Hepatic stellate cell (primary cell): ENCODE measurements at regions not wholly inside any gene's neighbourhood (a gene's known extent, or its start where the extent isn't known, plus 50 kb on each side); places are given as distances from the start of the nearest gene placed in this dataset.
"Not testable (repeated sequence)": the region's sequence is repeated elsewhere in the genome, so short reads cannot be mapped to it uniquely, and the experiment has no call there.

Source experiments
- DNase-seq: peaks from one replicate; pipeline ENCODE4 v3.0.0; 2011; ENCODE audit warnings: low spot score

GRCh38 chr5:99589424-99589823 lies 660.6 kb upstream of the CHD1 start:
- no peak for DNase-seq

GRCh38 chr5:99587983-99588382 lies 659.2 kb upstream of the CHD1 start:
- DNase-seq = no peak

GRCh38 chr5:99586878-99587277 lies 658.1 kb upstream of the CHD1 start:
- DNase-seq = no peak

GRCh38 chr5:99581204-99581603 lies 652.4 kb upstream of the CHD1 start:
- DNase-seq = not testable (repeated sequence)

- DNase-seq = not testable (repeated sequence)
Measured at GRCh38 chr5:99562937-99563627, 634.3 kb upstream of the CHD1 start.

GRCh38 chr5:99553211-99553810 lies 624.5 kb upstream of the CHD1 start:
- DNase-seq = no peak

- DNase-seq = no peak
Measured at GRCh38 chr5:99544356-99544755, 615.5 kb upstream of the CHD1 start.

GRCh38 chr5:99543841-99544240 lies 615.0 kb upstream of the CHD1 start:
- no peak for DNase-seq

GRCh38 chr5:99534241-99534640 lies 605.4 kb upstream of the CHD1 start:
- DNase-seq = not testable (repeated sequence)

- not testable (repeated sequence) for DNase-seq
Measured at GRCh38 chr5:99521666-99522065, 592.9 kb upstream of the CHD1 start.

GRCh38 chr5:99515864-99516490 lies 587.2 kb upstream of the CHD1 start:
- DNase-seq = not testable (repeated sequence)

- DNase-seq = not testable (repeated sequence)
Measured at GRCh38 chr5:99510237-99510866, 581.5 kb upstream of the CHD1 start.

- not testable (repeated sequence) for DNase-seq
Measured at GRCh38 chr5:99509064-99509463, 580.3 kb upstream of the CHD1 start.

GRCh38 chr5:99495456-99495855 lies 566.6 kb upstream of the CHD1 start:
- DNase-seq = not testable (repeated sequence)

- not testable (repeated sequence) for DNase-seq
Measured at GRCh38 chr5:99478450-99478849, 549.6 kb upstream of the CHD1 start.

GRCh38 chr5:99473328-99473727 lies 544.5 kb upstream of the CHD1 start:
- DNase-seq = not testable (repeated sequence)

GRCh38 chr5:99471726-99472125 lies 542.9 kb upstream of the CHD1 start:
- not testable (repeated sequence) for DNase-seq

GRCh38 chr5:99471178-99471577 lies 542.4 kb upstream of the CHD1 start:
- DNase-seq = not testable (repeated sequence)

GRCh38 chr5:99470636-99471035 lies 541.8 kb upstream of the CHD1 start:
- not testable (repeated sequence) for DNase-seq

GRCh38 chr5:99460701-99461100 lies 531.9 kb upstream of the CHD1 start:
- DNase-seq = no peak

- DNase-seq = no peak
Measured at GRCh38 chr5:99453196-99453595, 524.4 kb upstream of the CHD1 start.

- no peak for DNase-seq
Measured at GRCh38 chr5:99449786-99450185, 521.0 kb upstream of the CHD1 start.

GRCh38 chr5:99445805-99446204 lies 517.0 kb upstream of the CHD1 start:
- no peak for DNase-seq
